OCI-LY1 (cell line): ENCODE measurements at regions not wholly inside any gene's neighbourhood (a gene's known extent, or its start where the extent isn't known, plus 50 kb on each side); places are given as distances from the start of the nearest gene placed in this dataset.

Experiments
- EZH2 ChIP-seq: fragments of 200-600 bp; sonication (generic), shearing (Covaris generic); IDR thresholded peaks from 2 replicates; pipeline ENCODE4 v1.8.0; 2017; ENCODE audit warnings: borderline replicate concordance, mixed run types, mild to moderate bottlenecking, antibody characterized with exemption, low read length, moderate library complexity, mixed read lengths
- TF ChIP-seq, protein P1 (sequence below): fragments of 200-600 bp; sonication (generic), shearing (Covaris generic); IDR thresholded peaks from 2 replicates; pipeline ENCODE4 v1.5.1; 2017; ENCODE audit warnings: mild to moderate bottlenecking, antibody characterized with exemption, low read length, moderate library complexity, mixed read lengths

DNA sequence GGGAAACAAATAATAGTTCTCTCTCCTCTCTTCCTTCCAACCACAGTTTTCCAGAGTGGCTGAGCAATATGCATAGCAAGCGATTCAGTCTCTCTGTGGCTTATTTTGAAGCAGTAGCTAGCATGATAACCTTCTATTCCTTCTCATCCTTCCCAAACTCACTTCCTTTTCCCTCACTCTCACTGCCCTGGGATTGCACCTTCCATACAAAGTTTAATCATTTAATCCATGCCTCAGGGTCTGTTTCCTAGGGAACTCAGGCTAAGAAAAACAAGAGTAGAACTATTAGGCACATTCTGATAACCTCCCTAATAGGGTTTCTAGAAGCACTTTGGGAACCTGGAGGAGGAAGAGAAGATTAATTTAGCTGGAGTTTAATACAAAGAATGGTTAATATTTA is 97.7 kb upstream of the S1PR1 start:
- TF ChIP-seq, protein P1, sequence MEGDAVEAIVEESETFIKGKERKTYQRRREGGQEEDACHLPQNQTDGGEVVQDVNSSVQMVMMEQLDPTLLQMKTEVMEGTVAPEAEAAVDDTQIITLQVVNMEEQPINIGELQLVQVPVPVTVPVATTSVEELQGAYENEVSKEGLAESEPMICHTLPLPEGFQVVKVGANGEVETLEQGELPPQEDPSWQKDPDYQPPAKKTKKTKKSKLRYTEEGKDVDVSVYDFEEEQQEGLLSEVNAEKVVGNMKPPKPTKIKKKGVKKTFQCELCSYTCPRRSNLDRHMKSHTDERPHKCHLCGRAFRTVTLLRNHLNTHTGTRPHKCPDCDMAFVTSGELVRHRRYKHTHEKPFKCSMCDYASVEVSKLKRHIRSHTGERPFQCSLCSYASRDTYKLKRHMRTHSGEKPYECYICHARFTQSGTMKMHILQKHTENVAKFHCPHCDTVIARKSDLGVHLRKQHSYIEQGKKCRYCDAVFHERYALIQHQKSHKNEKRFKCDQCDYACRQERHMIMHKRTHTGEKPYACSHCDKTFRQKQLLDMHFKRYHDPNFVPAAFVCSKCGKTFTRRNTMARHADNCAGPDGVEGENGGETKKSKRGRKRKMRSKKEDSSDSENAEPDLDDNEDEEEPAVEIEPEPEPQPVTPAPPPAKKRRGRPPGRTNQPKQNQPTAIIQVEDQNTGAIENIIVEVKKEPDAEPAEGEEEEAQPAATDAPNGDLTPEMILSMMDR, result no peak
- TF ChIP-seq EZH2, result no peak
